ENCODE measurements at regions not wholly inside any gene's neighbourhood (a gene's known extent, or its start where the extent isn't known, plus 50 kb on each side); places are given as distances from the start of the nearest gene placed in this dataset.

DNA sequence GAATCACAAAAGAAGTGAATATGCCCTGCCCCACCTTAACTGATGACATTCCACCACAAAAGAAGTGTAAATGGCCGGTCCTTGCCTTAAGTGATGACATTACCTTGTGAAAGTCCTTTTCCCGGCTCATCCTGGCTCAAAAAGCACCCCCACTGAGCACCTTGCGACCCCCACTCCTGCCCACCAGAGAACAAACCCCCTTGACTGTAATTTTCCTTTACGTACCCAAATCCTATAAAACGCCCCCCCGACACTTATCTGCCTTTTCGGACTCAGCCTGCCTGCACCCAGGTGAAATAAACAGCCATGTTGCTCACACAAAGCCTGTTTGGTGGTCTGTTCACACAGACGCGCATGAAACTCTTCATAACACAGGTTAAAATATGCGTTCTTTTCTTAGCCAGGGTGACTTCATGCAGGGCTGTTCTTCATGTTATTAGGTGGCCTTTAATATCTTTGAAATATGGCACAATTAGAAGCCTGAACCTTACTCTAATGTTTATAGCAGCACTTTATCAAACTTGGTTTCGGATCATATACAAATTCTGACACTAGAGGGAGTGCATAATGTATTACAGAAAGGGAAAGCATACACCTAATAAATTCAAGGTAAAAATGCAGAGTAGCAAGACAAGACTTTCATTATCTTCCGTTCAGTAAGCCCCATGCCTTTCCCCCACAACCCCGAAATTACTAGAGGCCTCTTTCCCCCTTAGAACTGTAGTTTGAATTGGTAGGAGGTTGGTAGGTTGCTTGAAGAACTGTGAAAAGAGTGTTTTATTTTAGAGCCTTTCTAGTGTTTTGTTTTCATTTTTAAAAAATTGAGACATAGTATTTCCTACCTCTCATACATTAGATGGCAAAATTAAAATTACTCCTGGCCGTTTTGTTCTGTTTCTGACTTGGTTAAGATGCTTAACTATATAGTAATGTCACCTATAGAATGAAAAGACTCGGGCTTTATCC lies 117.9 kb downstream of the NPY start:
- TF ChIP-seq, protein P1, sequence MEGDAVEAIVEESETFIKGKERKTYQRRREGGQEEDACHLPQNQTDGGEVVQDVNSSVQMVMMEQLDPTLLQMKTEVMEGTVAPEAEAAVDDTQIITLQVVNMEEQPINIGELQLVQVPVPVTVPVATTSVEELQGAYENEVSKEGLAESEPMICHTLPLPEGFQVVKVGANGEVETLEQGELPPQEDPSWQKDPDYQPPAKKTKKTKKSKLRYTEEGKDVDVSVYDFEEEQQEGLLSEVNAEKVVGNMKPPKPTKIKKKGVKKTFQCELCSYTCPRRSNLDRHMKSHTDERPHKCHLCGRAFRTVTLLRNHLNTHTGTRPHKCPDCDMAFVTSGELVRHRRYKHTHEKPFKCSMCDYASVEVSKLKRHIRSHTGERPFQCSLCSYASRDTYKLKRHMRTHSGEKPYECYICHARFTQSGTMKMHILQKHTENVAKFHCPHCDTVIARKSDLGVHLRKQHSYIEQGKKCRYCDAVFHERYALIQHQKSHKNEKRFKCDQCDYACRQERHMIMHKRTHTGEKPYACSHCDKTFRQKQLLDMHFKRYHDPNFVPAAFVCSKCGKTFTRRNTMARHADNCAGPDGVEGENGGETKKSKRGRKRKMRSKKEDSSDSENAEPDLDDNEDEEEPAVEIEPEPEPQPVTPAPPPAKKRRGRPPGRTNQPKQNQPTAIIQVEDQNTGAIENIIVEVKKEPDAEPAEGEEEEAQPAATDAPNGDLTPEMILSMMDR (IDR thresholded peaks at IDR 0.05; ENCODE audit: low read depth, low read length): peak; percentile 51
- no peak for TF ChIP-seq EZH2phosphoT487 (IDR thresholded peaks at IDR 0.05; ENCODE audit: low read depth)

Measured in OCI-LY3 (cell line).